K562 (cell line): ENCODE measurements at regions not wholly inside any gene's neighbourhood (a gene's known extent, or its start where the extent isn't known, plus 50 kb on each side); places are given as distances from the start of the nearest gene placed in this dataset.

Source experiments
- ATAC-seq: fragments of 200-7000 bp; cut with Tn5 transposase; 3 replicates; pipeline ENCODE4 v1.9.1; 2020; ENCODE audit warnings: moderate library complexity
- BruUV-seq: library from RNA; stranded (reverse); fragments of 400-500 nt; replicated peaks from 2 replicates; lab custom pipeline; 2021; lab: Mats Ljungman, UMichigan
- CTCF ChIA-PET: fragments of 300-600 bp; formaldehyde crosslinking; extraction: SDS; loops from one replicate; lab custom pipeline; 2021; ENCODE audit warnings: low intra/inter-chr PET ratio; lab: Yijun Ruan, JAX
- POLR2A ChIA-PET: fragments of 300-600, 350-650 bp; sonication (Branson Sonifier 250); formaldehyde crosslinking; extraction: SDS; loops from one replicate; lab custom pipeline; 2021; ENCODE audit warnings: antibody characterized with exemption, inconsistent platforms; lab: Yijun Ruan, JAX
- DNase-seq, 4 experiments: peaks; one replicate each; pipeline versions ENCODE4 v3.0.0 to v3.0.0-alpha.2; 2011 to 2018; ENCODE audit warnings: low spot score in 3 of 4, mixed read lengths in 3 of 4; ENCODE audit errors: extremely low read depth in 1 of 4
- FAIRE-seq: peaks from 2 replicates; lab custom pipeline; 2011; peaks lifted over from hg19 to GRCh38; lab: Jason Lieb, UNC
- H2AFZ ChIP-seq: 2 replicates; pipeline ENCODE4 v1.6.0; 2011; ENCODE audit warnings: low read depth, low read length, control low read depth, inconsistent platforms
- H3K27ac ChIP-seq: fragments of 200-600 bp; 3 replicates; pipeline ENCODE4 v1.8.0; 2011; ENCODE audit warnings: low read depth, mild to moderate bottlenecking, control low read depth, inconsistent platforms, low read length, moderate library complexity, mixed read lengths; ENCODE audit errors: extremely low read depth
- H3K27me3 ChIP-seq, 2 experiments: fragments of 300-600 bp in 1 of 2; 2 replicates in 1 of 2; 3 replicates in 1 of 2; pipeline versions ENCODE4 v1.6.0 to v1.8.0; 2011; ENCODE audit warnings: inconsistent platforms in 2 of 2, low read length in 2 of 2, mild to moderate bottlenecking in 1 of 2, mixed read lengths in 1 of 2, moderate library complexity in 1 of 2; ENCODE audit not compliant: control insufficient read depth in 2 of 2, insufficient read depth in 2 of 2
- H3K36me3 ChIP-seq: fragments of 300-600 bp; 3 replicates; pipeline ENCODE4 v1.8.0; 2011; ENCODE audit warnings: mild to moderate bottlenecking, low read length, inconsistent platforms; ENCODE audit not compliant: control insufficient read depth, insufficient read depth
- H3K4me1 ChIP-seq, 2 experiments: fragments of 200-600 bp in 1 of 2; replicated peaks in 1 of 2; 2 replicates in 1 of 2; 3 replicates in 1 of 2; pipeline versions ENCODE4 v1.5.1 to v1.8.0; 2011; ENCODE audit warnings: inconsistent platforms in 2 of 2, low read length in 2 of 2, mild to moderate bottlenecking in 1 of 2, mixed read lengths in 1 of 2, moderate library complexity in 1 of 2; ENCODE audit not compliant: control insufficient read depth in 2 of 2, insufficient read depth in 2 of 2
- H3K4me2 ChIP-seq: 2 replicates; pipeline ENCODE4 v1.6.1; 2011; ENCODE audit warnings: low read length, control low read depth, inconsistent platforms, mixed read lengths; ENCODE audit not compliant: insufficient read depth
- H3K4me3 ChIP-seq: fragments of 200-600 bp; sonication (generic), shearing (Covaris generic); 2 replicates; pipeline ENCODE4 v1.5.1; 2016; ENCODE audit warnings: control low read depth, inconsistent platforms
- H3K79me2 ChIP-seq: fragments of 200-600 bp; 3 replicates; pipeline ENCODE4 v1.8.0; 2011; ENCODE audit warnings: low read length, inconsistent platforms; ENCODE audit not compliant: control insufficient read depth, insufficient read depth
- H3K9ac ChIP-seq, 2 experiments: 2 replicates each; pipeline versions ENCODE4 v1.6.0 to v1.6.1; 2011; ENCODE audit warnings: low read depth in 2 of 2, low read length in 2 of 2, control low read depth in 1 of 2, inconsistent platforms in 1 of 2, mild to moderate bottlenecking in 1 of 2, mixed read lengths in 1 of 2; ENCODE audit not compliant: insufficient read depth in 1 of 2
- H3K9me1 ChIP-seq: one replicate; pipeline ENCODE4 v1.6.0; 2011; ENCODE audit warnings: inconsistent platforms, mild to moderate bottlenecking, low read length, moderate library complexity; ENCODE audit not compliant: control insufficient read depth, insufficient read depth
- H3K9me3 ChIP-seq: replicated peaks from 2 replicates; pipeline ENCODE4 v1.5.1; 2011; ENCODE audit warnings: low read depth, low read length, inconsistent platforms; ENCODE audit not compliant: control insufficient read depth, insufficient read depth
- H4K20me1 ChIP-seq: replicated peaks from 2 replicates; pipeline ENCODE4 v1.6.1; 2011; ENCODE audit warnings: low read length, inconsistent platforms, mixed read lengths; ENCODE audit not compliant: control insufficient read depth, insufficient read depth
- CBX2 ChIP-seq: fragments of 200-600 bp; sonication (generic); IDR thresholded peaks from one replicate; pipeline ENCODE4 v1.6.1; 2012; ENCODE audit warnings: mild to moderate bottlenecking, low read length, inconsistent platforms; ENCODE audit not compliant: insufficient read depth, poor library complexity, severe bottlenecking
- CUX1 ChIP-seq: fragments of 200-800 bp; sonication (Bioruptor generic); IDR thresholded peaks from 2 replicates; pipeline ENCODE4 v1.6.1; 2016; ENCODE audit warnings: missing genetic modification characterization, missing compliant biosample characterization
- NFIC ChIP-seq: fragments of 450-650 bp; IDR thresholded peaks from 2 replicates; pipeline ENCODE4 v1.6.1; 2017; ENCODE audit warnings: mild to moderate bottlenecking, inconsistent platforms
- PTRF ChIP-seq: fragments of 450-650 bp; IDR thresholded peaks from 2 replicates; pipeline ENCODE4 v1.6.1; 2016; ENCODE audit warnings: mild to moderate bottlenecking, missing genetic modification characterization, missing compliant biosample characterization
- SMAD1 ChIP-seq: fragments of 150-350 bp; IDR thresholded peaks from 2 replicates; pipeline ENCODE4 v1.6.1; 2014; ENCODE audit warnings: low read length, low read depth; ENCODE audit not compliant: partially characterized antibody
- TAL1 ChIP-seq: fragments of 450-650 bp; IDR thresholded peaks from 2 replicates; pipeline ENCODE4 v1.6.1; 2016; ENCODE audit warnings: mild to moderate bottlenecking
- ZNF384 ChIP-seq: IDR thresholded peaks from 2 replicates; pipeline ENCODE4 v1.6.1; 2012; ENCODE audit warnings: low read depth, low read length, improper control_type of control experiment
- WGBS: fragments of 100-300 bp; shearing (Covaris generic); methylation state at CpG from one replicate; pipeline ENCODE4 v1.1.6; 2016; ENCODE audit warnings: low coverage, mixed read lengths; ENCODE audit not compliant: insufficient coverage; ENCODE audit errors: missing lambda C conversion rate; 5-methylcytosine and 5-hydroxymethylcytosine counted together
- in situ Hi-C: fragments of 300-500 bp; cut with MboI; formaldehyde crosslinking; loops from 4 replicates; pipeline ENCODE4 v1.15.0; 2018; ENCODE audit warnings: inconsistent platforms, mixed read lengths
- intact Hi-C: fragments of 100-400 bp; cut with micrococcal nuclease; formaldehyde crosslinking; loops from 2 replicates; pipeline ENCODE4 v1.14.2; 2022
- TF ChIP-seq, protein P1 (sequence below): sonication (generic); formaldehyde crosslinking; IDR thresholded peaks from 2 replicates; pipeline ENCODE4 v1.8.1; 2023; ENCODE audit warnings: missing genetic modification reagents, mild to moderate bottlenecking, borderline replicate concordance

DNA sequence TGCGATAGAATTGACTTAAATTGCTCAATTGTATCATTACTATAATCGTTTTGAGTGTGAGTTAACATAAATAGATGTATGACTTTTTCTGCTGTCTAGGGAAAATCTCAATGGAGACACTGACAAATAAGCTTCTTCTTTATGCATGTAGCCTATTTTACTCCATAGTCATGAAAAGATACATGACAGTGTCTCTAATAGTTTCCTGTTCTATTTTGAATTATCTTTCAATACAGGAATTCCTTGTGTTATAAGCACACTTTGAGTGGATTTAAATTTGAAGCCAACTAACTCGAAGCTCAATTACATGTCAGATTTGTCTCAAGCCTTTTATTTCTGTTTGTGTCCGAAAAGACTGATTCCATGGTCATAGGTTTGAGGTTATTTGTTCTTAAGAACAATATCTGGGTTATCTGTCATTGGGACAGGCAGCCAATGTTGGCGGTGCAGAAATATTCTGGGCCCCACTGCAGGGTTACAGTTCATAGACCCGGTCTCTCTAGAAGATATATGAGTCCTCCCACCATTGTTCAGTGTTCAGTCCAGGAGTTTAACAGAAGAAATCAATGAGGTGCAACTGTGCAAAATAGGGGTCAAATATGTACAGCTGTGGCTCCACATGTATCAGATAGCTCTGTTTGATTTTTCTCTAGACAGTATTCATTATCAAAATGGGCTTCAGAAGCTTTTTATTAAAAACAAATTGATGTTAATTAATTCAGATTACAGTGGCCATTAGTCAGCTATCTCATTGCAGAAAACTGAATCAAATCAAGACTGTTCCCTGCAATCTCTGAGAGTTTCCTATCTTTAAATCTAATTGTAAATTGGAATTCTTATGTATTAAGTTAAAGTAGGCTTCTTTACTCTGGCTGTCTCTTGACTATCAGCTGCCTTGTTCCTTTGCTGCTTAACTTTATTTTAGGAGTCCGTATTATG is 1238.8 kb downstream of the NXPH1 start:
- in situ Hi-C loops (no loop called here), intact Hi-C loops (no loop called here)
- Histone ChIP-seq H3K4me2 (no peak overlapping the region), H3K27me3 (no peaks in the 10 kb centered on the region), H3K79me2 (no peaks in the 10 kb centered on the region), H3K9me3 (no peaks in the 10 kb centered on the region), H3K9ac (no peak overlapping the region), H3K4me3 (no peak overlapping the region), H3K9me1 (no peaks in the 10 kb centered on the region), H3K4me1 (no peaks in the 10 kb centered on the region), H4K20me1 (no peaks in the 10 kb centered on the region), H2AFZ (no peak overlapping the region), H3K36me3 (no peaks in the 10 kb centered on the region), H3K27ac (no peak overlapping the region)
- 1% methylated on average over 7 of the region's 7 CpGs for WGBS
- BruUV-seq, result no TSS peak
- ChIA-PET CTCF (no interaction called here), POLR2A (no interaction called here)
- FAIRE-seq (no peak), ATAC-seq (no peak), DNase-seq (no peak)
- TF ChIP-seq, protein P1, sequence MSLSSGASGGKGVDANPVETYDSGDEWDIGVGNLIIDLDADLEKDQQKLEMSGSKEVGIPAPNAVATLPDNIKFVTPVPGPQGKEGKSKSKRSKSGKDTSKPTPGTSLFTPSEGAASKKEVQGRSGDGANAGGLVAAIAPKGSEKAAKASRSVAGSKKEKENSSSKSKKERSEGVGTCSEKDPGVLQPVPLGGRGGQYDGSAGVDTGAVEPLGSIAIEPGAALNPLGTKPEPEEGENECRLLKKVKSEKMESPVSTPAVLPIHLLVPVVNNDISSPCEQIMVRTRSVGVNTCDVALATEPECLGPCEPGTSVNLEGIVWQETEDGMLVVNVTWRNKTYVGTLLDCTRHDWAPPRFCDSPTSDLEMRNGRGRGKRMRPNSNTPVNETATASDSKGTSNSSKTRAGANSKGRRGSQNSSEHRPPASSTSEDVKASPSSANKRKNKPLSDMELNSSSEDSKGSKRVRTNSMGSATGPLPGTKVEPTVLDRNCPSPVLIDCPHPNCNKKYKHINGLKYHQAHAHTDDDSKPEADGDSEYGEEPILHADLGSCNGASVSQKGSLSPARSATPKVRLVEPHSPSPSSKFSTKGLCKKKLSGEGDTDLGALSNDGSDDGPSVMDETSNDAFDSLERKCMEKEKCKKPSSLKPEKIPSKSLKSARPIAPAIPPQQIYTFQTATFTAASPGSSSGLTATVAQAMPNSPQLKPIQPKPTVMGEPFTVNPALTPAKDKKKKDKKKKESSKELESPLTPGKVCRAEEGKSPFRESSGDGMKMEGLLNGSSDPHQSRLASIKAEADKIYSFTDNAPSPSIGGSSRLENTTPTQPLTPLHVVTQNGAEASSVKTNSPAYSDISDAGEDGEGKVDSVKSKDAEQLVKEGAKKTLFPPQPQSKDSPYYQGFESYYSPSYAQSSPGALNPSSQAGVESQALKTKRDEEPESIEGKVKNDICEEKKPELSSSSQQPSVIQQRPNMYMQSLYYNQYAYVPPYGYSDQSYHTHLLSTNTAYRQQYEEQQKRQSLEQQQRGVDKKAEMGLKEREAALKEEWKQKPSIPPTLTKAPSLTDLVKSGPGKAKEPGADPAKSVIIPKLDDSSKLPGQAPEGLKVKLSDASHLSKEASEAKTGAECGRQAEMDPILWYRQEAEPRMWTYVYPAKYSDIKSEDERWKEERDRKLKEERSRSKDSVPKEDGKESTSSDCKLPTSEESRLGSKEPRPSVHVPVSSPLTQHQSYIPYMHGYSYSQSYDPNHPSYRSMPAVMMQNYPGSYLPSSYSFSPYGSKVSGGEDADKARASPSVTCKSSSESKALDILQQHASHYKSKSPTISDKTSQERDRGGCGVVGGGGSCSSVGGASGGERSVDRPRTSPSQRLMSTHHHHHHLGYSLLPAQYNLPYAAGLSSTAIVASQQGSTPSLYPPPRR (CRISPR knock-in tag), result no peak
- TF ChIP-seq NFIC (no peak), PTRF (tag) (no peak), SMAD1 (no peak), CBX2 (no peak), CUX1 (CRISPR knock-in tag) (no peak), ZNF384 (no peak), TAL1 (no peak)
